ENCODE measurements at regions not wholly inside any gene's neighbourhood (a gene's known extent, or its start where the extent isn't known, plus 50 kb on each side); places are given as distances from the start of the nearest gene placed in this dataset.
"Not testable (repeated sequence)": the region's sequence is repeated elsewhere in the genome, so short reads cannot be mapped to it uniquely, and the experiment has no call there.

GRCh38 chr2:75986617-75987016, 275.9 kb upstream of the GCFC2 start:
- no peak for DNase-seq

GRCh38 chr2:75982719-75983118, 272.0 kb upstream of the GCFC2 start:
- no peak for DNase-seq

GRCh38 chr2:75964646-75965045, 253.9 kb upstream of the GCFC2 start:
- no peak for DNase-seq

GRCh38 chr2:75960472-75961009, 249.8 kb upstream of the GCFC2 start:
- DNase-seq = no peak

- no peak for DNase-seq
Measured at GRCh38 chr2:75959724-75960471, 249.2 kb upstream of the GCFC2 start.

GRCh38 chr2:75954761-75955160, 244.0 kb upstream of the GCFC2 start:
- no peak for DNase-seq

- DNase-seq = no peak
Measured at GRCh38 chr2:75952173-75952572, 241.5 kb upstream of the GCFC2 start.

GRCh38 chr2:75949385-75950030, 238.8 kb upstream of the GCFC2 start:
- no peak for DNase-seq

GRCh38 chr2:75936311-75936710, 225.6 kb upstream of the GCFC2 start:
- no peak for DNase-seq

- no peak for DNase-seq
Measured at GRCh38 chr2:75932996-75933395, 222.3 kb upstream of the GCFC2 start.

GRCh38 chr2:75928093-75928492, 217.4 kb upstream of the GCFC2 start:
- no peak for DNase-seq

GRCh38 chr2:75925331-75926024, 214.8 kb upstream of the GCFC2 start:
- DNase-seq = no peak

- no peak for DNase-seq
Measured at GRCh38 chr2:75922191-75922590, 211.5 kb upstream of the GCFC2 start.

GRCh38 chr2:75920859-75921551, 210.3 kb upstream of the GCFC2 start:
- no peak for DNase-seq

- DNase-seq = no peak
Measured at GRCh38 chr2:75915851-75916634, 205.3 kb upstream of the GCFC2 start.

GRCh38 chr2:75896779-75897366, 186.2 kb upstream of the GCFC2 start:
- no peak for DNase-seq

- no peak for DNase-seq
Measured at GRCh38 chr2:75894170-75894569, 183.5 kb upstream of the GCFC2 start.

- no peak for DNase-seq
Measured at GRCh38 chr2:75892490-75892889, 181.8 kb upstream of the GCFC2 start.

GRCh38 chr2:75882530-75882929, 171.8 kb upstream of the GCFC2 start:
- DNase-seq = no peak

- DNase-seq = not testable (repeated sequence)
Measured at GRCh38 chr2:75875606-75876005, 164.9 kb upstream of the GCFC2 start.

- not testable (repeated sequence) for DNase-seq
Measured at GRCh38 chr2:75871762-75872614, 161.3 kb upstream of the GCFC2 start.
